C4-2B (cell line): ENCODE measurements at regions not wholly inside any gene's neighbourhood (a gene's known extent, or its start where the extent isn't known, plus 50 kb on each side); places are given as distances from the start of the nearest gene placed in this dataset.

Experiments used
- H3K27ac ChIP-seq: fragments of 450-650 bp; 2 replicates; pipeline ENCODE4 v1.5.1; 2017
- ZFX ChIP-seq: fragments of 450-650 bp; IDR thresholded peaks from 2 replicates; pipeline ENCODE4 v1.6.1; 2017
- TF ChIP-seq, protein P1 (sequence below): fragments of 450-650 bp; conservative IDR thresholded peaks from 2 replicates; pipeline ENCODE4 v1.5.1; 2017; ENCODE audit warnings: mild to moderate bottlenecking

DNA sequence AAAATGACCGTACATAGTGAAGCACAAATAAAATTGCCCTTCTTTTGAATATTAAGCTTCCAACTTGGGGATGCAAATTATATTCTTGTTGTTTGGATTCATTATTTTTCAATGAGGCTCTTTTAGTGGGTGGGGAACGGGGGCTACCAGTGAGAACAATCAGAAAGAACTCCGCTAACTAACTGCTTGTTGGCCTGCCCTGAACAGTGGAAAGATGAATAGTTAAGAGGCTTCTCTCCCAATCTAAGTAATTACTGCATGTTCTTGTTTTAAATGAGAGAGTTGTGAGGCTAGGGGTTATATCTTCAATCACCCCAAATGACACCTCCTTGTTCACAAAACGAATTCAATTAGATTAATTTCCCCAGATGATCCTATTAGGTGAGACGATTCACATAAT lies 322.0 kb downstream of the FAT3 start:
- TF ChIP-seq, protein P1, sequence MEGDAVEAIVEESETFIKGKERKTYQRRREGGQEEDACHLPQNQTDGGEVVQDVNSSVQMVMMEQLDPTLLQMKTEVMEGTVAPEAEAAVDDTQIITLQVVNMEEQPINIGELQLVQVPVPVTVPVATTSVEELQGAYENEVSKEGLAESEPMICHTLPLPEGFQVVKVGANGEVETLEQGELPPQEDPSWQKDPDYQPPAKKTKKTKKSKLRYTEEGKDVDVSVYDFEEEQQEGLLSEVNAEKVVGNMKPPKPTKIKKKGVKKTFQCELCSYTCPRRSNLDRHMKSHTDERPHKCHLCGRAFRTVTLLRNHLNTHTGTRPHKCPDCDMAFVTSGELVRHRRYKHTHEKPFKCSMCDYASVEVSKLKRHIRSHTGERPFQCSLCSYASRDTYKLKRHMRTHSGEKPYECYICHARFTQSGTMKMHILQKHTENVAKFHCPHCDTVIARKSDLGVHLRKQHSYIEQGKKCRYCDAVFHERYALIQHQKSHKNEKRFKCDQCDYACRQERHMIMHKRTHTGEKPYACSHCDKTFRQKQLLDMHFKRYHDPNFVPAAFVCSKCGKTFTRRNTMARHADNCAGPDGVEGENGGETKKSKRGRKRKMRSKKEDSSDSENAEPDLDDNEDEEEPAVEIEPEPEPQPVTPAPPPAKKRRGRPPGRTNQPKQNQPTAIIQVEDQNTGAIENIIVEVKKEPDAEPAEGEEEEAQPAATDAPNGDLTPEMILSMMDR = no peak
- no peak for TF ChIP-seq ZFX
- no peak overlapping the region for H3K27ac ChIP-seq

DNA sequence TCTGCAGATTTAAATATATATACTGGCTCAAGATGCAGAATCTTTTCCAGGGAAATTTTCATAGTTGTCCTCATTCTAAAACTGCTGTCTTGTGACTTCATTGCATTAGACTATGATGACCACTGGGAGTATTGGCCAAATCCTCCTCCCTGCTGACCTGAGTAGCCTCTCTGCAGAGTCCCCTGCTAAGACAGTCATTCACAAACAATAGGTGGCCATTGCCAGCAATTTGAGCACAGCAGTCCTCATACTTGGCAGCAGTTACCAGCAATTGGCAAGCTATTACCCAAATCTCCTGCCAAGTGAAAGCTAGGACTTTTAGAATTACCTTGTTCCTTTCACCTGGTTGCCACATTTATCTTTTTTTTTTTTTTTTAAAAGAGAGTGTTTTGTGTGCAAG lies 325.8 kb downstream of the FAT3 start:
- TF ChIP-seq, protein P1 = no peak
- no peak for TF ChIP-seq ZFX
- no peak overlapping the region for H3K27ac ChIP-seq

DNA sequence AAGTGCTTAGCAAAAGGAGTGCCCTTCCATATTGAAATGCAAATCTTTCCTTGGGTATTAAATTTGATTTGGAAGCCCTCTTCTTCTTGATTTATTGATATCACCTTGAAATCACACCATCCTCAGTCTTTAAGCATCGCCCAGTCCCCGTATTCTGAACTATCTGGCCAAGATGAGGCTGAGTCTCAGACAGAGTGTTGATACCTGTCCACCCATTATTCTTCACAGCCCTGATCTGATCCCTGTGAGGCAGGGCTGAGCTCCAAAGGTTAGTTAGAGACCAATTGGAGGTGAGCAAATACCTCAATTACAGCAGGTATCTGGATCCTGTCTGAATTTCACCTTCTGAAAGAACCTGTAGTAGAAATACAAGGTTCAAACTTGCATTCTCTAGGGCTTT lies 326.3 kb downstream of the FAT3 start:
- TF ChIP-seq ZFX = no peak
- TF ChIP-seq, protein P1 = no peak
- H3K27ac ChIP-seq = no peak overlapping the region

DNA sequence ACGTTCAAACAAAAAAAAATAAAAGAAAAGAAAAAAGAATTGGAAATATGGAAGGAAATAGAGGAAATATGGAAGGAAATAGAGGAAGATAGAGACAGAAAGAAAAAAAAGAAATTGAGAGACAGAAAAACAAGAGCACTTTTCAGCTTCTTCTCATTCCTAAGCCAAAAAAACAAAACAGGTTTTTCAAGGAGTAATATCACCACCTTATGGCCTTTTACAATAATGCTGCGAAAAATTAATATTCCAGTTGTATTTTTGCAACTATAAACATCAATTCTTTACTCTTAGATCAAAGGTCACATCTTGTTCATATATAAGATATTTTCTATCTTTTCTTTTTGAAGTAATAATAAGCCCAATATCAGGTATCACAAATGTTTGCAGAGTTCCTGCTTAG lies 328.3 kb downstream of the FAT3 start:
- no peak overlapping the region for H3K27ac ChIP-seq

DNA sequence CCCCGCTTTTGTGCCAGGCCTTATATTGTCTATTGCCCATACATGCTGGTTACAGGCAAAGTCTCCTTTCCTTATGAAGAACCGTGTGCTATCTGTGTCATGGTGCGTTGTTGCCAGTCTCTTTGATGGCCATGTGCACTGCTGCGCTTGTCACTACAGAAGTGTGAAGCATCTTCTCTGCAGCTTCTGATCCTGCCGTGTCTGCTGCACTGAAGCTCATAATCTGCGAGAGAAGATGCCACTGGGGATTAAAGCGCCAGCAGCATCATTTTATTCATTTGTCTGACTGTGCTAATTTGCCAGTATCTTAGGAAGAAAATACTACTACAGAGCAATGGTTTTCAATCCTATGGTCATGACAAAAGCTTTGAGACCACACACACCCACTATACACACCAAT lies 330.1 kb downstream of the FAT3 start:
- TF ChIP-seq, protein P1 = no peak
- TF ChIP-seq ZFX = no peak
- H3K27ac ChIP-seq = no peak overlapping the region

More for the DNA sequence above, 328.3 kb downstream of the FAT3 start:
- TF ChIP-seq, protein P1 = peak; percentile 43
- no peak for TF ChIP-seq ZFX

DNA sequence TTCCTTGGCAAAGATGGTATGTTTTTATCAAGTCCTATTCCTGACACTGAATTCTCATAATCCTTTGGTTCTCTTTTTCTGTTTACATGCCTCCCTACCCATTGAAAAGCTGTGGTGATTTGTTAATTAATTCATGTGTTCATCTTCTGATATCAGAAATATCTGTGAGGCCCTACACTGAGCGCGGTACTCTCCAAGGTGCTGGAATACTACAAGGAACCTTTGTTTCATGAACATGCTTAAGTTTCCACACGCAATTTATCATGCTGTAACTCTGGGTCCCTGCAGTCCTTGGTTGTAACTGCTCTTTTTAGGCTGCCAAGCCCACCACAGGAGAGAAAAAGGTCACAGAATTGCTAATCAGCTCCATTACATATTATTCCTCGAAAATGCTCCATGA lies 331.8 kb downstream of the FAT3 start:
- no peak overlapping the region for H3K27ac ChIP-seq
- TF ChIP-seq ZFX = no peak
- TF ChIP-seq, protein P1 = no peak

DNA sequence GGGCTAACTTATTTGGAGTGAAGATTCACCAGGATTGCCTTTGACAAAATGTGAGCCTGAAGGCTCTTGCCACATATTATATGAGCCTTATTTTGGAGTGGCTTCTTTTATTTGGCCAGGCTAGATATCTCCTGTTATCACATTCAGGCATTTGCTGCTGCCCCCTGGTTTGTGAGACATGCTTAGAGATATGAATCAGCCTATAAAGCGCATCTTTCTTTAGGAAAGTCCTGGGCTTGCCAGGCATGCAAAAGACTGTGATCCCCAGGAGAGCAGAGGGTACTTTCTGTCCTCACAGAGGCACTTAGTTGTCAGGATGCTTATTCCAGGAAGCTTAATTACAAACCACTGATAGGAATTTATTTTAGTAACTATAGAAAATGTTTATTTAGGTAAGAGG lies 333.3 kb downstream of the FAT3 start:
- no peak overlapping the region for H3K27ac ChIP-seq
- TF ChIP-seq ZFX = no peak
- TF ChIP-seq, protein P1 = no peak
